B cell (primary cell): ENCODE measurements at regions not wholly inside any gene's neighbourhood (a gene's known extent, or its start where the extent isn't known, plus 50 kb on each side); places are given as distances from the start of the nearest gene placed in this dataset.

Experiments
- EZH2 ChIP-seq: IDR thresholded peaks from 2 replicates; pipeline ENCODE4 v1.6.1; 2012; ENCODE audit warnings: borderline replicate concordance, low read depth, mild to moderate bottlenecking, moderate library complexity, low read length; ENCODE audit not compliant: insufficient read depth, poor library complexity, severe bottlenecking
- TF ChIP-seq, protein P1 (sequence below): fragments of 200-600 bp; IDR thresholded peaks from one replicate; pipeline ENCODE4 v1.8.0; 2022; ENCODE audit warnings: antibody characterized with exemption, mild to moderate bottlenecking

DNA sequence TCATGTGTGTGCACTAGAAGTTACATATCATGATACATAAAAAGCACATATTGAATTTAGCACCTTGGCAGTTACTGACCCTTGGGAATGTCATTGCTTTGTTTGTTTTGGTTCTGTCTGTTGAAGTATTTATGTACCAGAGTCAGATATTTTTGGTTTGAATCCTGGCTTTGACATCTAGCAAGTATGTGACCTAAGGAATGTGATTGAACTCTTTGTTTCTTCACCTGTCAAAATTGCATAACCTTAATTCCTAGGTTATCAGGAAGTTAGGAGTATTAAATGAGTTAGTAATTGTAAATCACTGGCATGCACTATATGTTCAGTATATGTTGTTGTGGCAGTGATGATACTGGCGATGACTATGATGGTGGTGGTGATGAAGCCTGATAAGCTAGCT lies 1003.5 kb upstream of the NRXN1 start:
- TF ChIP-seq, protein P1, sequence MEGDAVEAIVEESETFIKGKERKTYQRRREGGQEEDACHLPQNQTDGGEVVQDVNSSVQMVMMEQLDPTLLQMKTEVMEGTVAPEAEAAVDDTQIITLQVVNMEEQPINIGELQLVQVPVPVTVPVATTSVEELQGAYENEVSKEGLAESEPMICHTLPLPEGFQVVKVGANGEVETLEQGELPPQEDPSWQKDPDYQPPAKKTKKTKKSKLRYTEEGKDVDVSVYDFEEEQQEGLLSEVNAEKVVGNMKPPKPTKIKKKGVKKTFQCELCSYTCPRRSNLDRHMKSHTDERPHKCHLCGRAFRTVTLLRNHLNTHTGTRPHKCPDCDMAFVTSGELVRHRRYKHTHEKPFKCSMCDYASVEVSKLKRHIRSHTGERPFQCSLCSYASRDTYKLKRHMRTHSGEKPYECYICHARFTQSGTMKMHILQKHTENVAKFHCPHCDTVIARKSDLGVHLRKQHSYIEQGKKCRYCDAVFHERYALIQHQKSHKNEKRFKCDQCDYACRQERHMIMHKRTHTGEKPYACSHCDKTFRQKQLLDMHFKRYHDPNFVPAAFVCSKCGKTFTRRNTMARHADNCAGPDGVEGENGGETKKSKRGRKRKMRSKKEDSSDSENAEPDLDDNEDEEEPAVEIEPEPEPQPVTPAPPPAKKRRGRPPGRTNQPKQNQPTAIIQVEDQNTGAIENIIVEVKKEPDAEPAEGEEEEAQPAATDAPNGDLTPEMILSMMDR = no peak
- no peak for TF ChIP-seq EZH2
